ENCODE measurements at regions not wholly inside any gene's neighbourhood (a gene's known extent, or its start where the extent isn't known, plus 50 kb on each side); places are given as distances from the start of the nearest gene placed in this dataset.
"Not testable (repeated sequence)": the region's sequence is repeated elsewhere in the genome, so short reads cannot be mapped to it uniquely, and the experiment has no call there.

DNA sequence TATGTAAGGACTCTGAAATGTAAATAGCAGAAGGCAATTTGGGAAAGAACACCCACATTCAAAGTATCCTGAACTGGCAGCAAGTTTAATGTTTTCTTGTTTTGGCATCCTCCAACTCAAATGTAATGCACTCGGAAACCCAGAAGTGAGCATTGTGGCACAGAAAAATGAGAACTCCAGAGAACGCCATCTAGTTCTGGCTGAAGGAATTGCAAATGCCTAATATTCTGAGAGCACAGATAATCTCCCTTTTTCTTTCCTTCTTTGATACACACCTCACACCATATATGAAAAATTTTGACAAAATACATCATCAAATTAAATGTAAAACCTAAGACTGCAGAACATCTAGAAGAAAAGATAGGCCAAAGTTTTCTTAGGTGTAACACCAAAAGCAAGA lies 52.1 kb downstream of the PWWP3B start:
- DNase-seq (ENCODE audit: extremely low spot score, insufficient read length, low read depth) (no peak), FAIRE-seq (no peak)

DNA sequence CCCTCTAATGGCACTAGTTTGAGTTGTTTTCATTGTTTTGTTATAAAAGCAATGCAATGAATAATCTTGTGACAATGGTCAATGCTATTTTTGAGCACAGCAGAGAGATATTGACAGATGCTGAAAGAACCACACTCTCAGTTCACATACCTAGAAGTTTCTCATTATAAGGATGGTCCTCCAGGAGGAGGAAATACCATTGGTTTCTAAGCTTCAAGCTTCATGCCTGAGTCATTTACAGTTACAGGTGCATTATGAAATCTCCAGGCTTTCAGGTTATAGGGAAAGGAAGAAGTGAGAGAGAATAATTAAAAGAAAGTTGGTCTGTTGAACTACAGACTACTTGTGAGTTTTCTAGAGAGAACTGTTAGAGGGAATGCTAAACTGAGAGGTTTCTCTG lies 75.3 kb downstream of the PWWP3B start:
- FAIRE-seq (no peak), DNase-seq (ENCODE audit: extremely low spot score, insufficient read length, low read depth) (no peak)

GRCh38 chrX:106246511-106246910 lies 78.4 kb downstream of the PWWP3B start:
- no peak for DNase-seq (ENCODE audit: extremely low spot score, insufficient read length, low read depth)
- FAIRE-seq: no peak

- DNase-seq (ENCODE audit: extremely low spot score, insufficient read length, low read depth) (no peak), FAIRE-seq (no peak)
Observed at GRCh38 chrX:106247162-106247561, 79.1 kb downstream of the PWWP3B start.

DNA sequence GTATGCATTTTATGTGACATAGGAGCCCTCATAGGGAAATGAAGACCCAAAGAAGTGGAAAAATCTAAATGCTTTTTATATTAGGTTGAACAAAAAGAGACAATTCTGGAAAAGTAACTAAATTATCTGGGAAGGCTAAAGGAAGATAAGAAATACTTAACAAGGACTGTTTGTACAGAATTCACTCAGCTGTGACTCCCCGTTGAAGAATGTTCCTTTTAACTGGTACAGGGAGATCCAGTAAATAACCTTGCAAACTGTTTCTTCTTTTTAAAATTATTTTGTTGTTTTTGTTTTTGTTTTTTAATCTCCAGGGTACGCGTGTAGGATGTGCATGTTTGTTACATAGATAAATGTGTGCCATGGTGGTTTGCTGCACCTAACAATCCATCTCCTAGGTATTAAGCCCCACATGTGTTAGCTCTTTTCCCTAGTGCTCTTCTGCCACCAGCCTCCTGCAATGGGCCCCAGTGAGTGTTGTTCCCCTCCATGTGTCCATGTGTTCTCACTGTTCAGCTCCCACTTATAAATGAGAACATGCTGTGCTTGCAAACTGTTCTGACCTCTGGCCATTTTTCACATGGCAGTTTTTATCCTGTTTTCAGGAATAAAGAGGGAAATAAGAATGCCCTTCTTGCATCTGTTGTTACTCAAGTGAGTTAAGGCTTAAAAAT lies 81.7 kb downstream of the PWWP3B start:
- FAIRE-seq: peak; percentile 71
- DNase-seq (ENCODE audit: extremely low spot score, insufficient read length, low read depth): no peak

- DNase-seq (ENCODE audit: extremely low spot score, insufficient read length, low read depth) (no peak), FAIRE-seq (no peak)
Observed at GRCh38 chrX:106263817-106264216, 95.7 kb downstream of the PWWP3B start.

DNA sequence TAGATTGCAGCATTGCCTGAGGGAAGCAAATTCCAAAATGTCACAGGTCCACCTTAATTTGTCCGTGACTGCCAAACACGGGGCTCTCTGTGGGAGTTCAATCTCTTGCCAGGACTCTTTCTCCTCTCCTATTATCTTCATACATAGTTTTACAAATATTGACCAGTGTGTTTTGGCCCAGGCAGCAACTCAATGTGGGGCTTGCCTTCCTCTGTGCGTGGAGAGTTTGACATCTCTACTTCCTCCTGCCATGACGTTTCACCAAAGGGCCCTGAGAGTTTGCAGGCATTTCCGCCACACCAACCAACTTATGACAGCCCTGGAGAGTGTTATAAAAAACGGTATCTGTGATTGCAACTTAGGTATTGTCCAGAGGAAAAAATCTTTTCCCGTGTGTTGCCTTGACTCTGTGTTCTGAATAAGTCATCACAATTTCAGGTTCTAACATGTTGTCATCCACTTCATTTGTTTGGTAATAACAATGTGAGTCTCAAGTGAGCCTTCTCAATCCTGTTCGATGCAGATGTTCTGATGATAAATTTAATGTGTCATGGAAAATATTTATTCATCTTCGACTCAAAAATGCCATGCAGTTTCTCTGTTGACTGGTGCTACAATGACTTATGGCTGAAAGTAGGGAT lies 106.0 kb downstream of the PWWP3B start:
- DNase-seq (ENCODE audit: extremely low spot score, insufficient read length, low read depth); FAIRE-seq: not testable (repeated sequence)

DNA sequence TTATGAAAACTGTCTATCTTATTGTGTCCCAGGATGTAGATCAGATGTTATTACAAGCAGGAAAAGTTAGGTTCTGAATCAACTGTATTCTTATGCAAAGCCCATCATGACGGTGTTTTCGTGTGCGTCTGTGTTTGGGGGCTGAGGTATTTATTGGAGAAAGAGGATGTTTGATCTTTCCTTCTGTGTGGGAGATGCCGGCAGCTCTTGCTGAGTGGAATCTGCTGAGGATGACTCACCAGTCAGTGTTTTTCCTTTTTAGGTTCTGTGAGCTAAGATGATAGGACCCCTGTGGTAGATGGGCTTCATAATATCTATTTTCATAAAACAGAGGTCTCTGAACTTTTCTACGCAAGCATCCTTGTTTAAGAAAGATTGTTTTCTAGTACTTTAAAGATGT lies 107.1 kb downstream of the PWWP3B start:
- not testable (repeated sequence) for DNase-seq (ENCODE audit: extremely low spot score, insufficient read length, low read depth); FAIRE-seq

DNA sequence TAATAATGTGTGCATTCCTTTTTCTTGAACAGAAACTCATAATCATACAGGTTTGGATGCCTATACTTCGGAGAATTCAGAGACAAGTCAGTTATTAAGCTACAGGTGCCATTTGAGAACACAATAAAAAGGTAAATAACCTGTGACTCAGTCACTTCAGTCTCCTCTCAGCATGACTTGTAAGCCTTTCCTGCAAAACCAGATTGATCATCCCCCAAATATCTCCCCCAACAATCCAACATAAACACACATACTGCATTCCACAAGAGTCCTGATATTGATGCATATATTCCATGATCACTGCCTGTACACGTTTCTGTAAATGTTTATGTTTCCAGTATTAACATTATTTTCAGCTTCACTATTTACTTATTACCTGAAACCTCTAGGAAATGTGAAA lies 110.8 kb downstream of the PWWP3B start:
- no peak for DNase-seq (ENCODE audit: extremely low spot score, insufficient read length, low read depth)
- FAIRE-seq: no peak

DNA sequence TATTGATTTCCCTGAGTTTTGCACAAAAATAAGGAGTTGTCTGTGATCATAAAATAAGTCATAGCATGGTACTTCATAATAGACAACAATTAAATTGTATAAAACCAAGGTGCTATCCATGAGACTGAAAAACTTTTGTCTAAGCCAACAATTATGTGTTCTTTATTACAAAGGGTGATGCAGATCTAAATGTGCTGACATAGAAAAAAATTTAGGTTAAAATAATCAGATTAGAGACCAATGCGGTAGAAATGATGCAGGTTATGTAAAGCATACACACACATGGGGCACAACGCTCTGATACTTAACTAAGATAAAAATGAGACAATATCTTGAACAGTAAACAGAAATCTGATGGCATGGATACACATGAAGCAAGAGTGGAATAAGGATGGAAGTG lies 113.3 kb downstream of the PWWP3B start:
- DNase-seq (ENCODE audit: extremely low spot score, insufficient read length, low read depth) (no peak), FAIRE-seq (no peak)

DNA sequence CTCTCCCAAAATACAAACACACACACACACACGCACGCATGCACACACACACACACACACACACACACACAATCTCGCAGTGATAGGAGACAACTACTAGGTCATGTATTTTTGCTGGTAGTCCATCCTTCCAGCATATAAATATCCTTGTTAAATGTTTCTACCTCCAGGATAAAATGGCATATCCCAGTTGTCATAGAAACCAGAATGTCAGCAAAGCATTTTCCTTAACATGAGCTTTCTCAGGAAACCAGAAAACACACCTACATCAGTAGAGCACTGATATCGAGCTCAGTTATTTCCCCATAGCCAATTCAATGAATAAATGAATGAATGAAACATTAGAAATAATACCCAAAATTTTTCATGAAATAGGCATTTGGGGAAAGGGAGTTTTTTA lies 115.7 kb downstream of the PWWP3B start:
- FAIRE-seq (no peak), DNase-seq (ENCODE audit: extremely low spot score, insufficient read length, low read depth) (no peak)

- DNase-seq (ENCODE audit: extremely low spot score, insufficient read length, low read depth) (no peak), FAIRE-seq (no peak)
Observed at GRCh38 chrX:106284431-106285025, 116.4 kb downstream of the PWWP3B start.

DNA sequence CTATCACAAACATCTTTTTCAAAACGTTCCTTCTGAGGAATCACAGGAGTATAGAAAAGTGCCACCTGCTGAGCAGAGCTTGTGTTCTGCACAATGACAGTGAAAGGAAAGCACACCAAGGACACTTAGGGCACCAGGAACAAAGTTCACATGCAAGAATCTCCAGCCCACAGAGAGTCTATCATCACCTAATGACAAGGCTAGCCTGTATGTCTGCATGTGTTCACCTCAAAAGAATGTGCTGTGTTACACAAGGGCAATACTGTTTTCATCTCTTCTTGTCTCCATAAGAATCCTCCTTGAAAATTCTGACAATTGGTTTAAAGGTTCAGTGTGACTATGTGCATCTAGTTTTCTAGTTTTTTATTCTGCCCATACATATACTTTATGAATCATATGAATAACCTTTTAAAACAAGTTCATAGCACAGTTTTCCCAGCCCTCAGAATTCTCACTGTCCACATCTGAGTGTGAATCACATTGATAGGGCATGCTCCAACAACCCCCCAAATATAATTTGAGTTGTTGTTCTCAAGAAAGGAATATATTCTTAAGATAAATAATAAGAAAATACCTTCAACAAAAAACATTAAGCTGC lies 118.0 kb downstream of the PWWP3B start:
- no peak for DNase-seq (ENCODE audit: extremely low spot score, insufficient read length, low read depth)
- no peak for FAIRE-seq

GRCh38 chrX:106290778-106291177 lies 122.7 kb downstream of the PWWP3B start:
- not testable (repeated sequence) for DNase-seq (ENCODE audit: extremely low spot score, insufficient read length, low read depth); FAIRE-seq

GRCh38 chrX:106291779-106292390 lies 123.8 kb downstream of the PWWP3B start:
- not testable (repeated sequence) for DNase-seq (ENCODE audit: extremely low spot score, insufficient read length, low read depth); FAIRE-seq

DNA sequence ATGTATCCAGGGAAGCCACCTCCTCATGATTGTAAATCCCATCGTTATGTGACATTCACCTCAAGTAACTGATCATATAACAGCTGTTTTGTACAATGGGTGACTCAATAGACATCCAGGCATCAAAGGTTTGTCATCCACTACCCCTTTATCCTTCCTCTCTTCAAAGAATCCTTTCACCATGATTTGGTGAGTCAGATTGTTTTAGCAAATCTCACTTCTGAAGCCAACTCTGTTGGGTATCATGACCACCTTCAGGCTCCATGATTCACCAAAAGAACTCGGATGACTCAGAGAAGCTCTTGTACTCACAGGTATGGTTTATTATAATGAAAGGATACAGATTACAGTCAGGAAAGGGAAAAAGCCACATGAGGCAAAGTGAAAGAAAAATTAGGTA lies 132.1 kb downstream of the PWWP3B start:
- DNase-seq (ENCODE audit: extremely low spot score, insufficient read length, low read depth) (no peak), FAIRE-seq (no peak)

DNA sequence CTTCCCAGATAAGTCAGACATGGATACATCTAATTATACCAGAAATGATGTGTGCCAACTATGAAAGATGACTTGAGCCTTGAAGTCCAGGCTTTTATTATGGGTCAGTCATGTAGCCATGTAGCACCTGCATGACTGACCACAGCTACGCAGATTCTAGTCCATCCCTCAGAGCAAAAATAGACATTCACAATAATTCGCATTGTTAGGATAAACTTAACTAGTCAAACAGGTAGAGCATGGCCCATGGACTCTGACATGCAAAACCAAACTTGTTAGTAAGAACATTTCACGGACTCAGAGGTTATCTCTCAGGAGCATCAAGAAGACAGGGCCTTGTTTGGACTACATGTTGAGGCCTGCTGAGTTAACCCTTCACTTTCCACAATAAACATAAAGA lies 132.6 kb downstream of the PWWP3B start:
- DNase-seq (ENCODE audit: extremely low spot score, insufficient read length, low read depth) (no peak), FAIRE-seq (no peak)

GRCh38 chrX:106302304-106302703 lies 134.2 kb downstream of the PWWP3B start:
- DNase-seq (ENCODE audit: extremely low spot score, insufficient read length, low read depth) (no peak), FAIRE-seq (no peak)

DNA sequence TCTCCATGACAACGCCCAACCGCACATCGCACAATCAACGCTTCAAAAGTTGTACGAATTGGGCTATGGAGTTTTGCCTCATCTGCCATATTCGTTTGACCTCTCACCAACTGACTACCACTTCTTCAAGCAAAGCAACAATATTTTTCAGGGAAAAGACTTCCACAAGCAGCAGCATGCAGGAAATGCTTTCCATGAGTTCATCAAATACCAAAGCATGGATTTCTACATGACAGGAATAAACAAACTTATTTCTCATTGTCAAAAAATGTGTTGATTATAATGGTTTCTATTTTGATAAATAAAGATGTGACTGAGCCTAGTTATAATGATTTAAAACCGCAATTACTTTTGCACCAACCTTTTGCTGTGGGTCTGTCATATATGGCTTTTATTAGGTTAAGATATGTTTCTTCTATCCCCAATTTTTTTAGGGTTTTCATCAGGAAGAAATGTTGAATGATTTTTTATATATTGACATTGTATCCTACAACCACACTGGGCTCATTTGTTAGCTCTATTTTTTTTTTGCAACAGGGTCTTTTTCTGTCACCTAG lies 138.4 kb downstream of the PWWP3B start:
- DNase-seq (ENCODE audit: extremely low spot score, insufficient read length, low read depth) (no peak), FAIRE-seq (no peak)

DNA sequence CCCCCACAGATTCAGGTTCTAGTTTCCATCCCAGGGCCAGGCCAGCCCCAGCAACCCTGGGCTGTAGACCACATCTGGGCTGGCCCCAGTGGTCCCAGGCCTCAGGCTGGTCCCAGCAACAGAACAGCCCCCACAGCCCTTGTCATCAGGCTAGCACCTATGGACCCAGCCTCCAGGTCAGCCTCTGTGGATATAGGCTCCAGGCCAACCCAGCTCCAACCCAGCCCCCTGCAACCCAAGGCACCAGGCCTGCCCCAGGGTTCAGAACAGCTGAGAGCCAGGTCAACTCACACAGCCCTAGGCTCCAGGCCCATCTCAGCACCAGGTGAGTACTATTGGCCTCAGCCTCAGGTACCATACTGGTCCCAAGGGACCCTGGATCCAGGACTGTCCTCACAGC lies 155.3 kb downstream of the PWWP3B start:
- DNase-seq (ENCODE audit: extremely low spot score, insufficient read length, low read depth): no peak
- no peak for FAIRE-seq

Measured in GM18507 (cell line).